ENCODE measurements at regions not wholly inside any gene's neighbourhood (a gene's known extent, or its start where the extent isn't known, plus 50 kb on each side); places are given as distances from the start of the nearest gene placed in this dataset.

GRCh38 chr2:238790126-238790832, 57.6 kb upstream of the TWIST2 start:
- no peak for DNase-seq (ENCODE audit: low read depth)

GRCh38 chr2:238790833-238791230, 57.1 kb upstream of the TWIST2 start:
- no peak for DNase-seq (ENCODE audit: low read depth)

GRCh38 chr2:238791354-238791753, 56.5 kb upstream of the TWIST2 start:
- DNase-seq (ENCODE audit: low read depth), result no peak

DNA sequence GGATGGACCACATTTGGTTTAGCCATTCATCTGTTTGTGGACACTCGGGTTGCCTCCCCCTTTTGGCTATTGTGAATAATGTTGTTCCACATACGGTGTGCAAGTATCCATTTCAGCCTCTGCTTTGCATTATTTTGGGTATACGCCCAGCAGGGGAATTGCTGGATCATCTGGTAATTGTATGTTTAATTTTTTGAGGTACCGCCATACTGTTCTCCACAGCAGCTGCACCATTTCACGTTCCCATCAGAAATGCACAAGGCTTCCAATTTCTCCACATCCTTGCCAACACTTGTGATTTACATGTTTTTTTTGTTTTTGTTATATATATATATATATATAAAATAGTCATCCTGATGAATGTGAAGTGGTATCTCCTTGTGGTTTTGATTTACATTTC, 54.6 kb upstream of the TWIST2 start:
- DNase-seq (ENCODE audit: low read depth), result no peak

DNA sequence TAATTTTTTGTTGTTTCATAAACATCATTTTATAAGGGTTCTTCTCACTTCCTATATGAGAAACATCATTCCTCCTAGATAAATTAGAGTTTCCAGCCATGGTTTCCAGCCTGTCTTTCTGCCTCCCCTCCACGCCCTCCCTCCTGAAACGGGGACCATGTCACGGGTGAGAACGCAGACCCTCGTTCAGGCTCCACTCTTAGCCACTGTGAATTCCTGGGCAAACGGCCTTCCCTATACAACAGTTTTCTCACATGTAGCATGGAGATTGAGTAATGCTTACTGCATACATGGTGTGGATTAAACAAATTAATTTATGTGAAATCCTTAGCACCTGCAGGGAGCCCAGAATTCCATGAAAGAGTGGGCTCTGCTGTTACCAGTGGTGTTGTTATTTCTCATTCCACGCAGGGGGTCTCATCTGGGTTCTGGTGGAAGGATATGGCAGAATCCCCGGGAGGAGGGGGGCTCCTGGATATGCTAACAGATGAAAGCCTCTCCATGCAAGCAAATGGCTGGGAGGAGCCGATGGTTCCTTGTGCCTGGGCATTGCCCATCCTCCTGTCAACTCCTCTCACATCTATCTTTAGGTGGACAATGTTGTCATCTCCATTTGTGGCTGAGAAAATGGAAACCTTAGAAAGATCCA, 54.0 kb upstream of the TWIST2 start:
- no peak for DNase-seq (ENCODE audit: low read depth)

- DNase-seq (ENCODE audit: low read depth), result no peak
These were observed 51.5 kb upstream of the TWIST2 start for GRCh38 chr2:238796223-238796885.

DNA sequence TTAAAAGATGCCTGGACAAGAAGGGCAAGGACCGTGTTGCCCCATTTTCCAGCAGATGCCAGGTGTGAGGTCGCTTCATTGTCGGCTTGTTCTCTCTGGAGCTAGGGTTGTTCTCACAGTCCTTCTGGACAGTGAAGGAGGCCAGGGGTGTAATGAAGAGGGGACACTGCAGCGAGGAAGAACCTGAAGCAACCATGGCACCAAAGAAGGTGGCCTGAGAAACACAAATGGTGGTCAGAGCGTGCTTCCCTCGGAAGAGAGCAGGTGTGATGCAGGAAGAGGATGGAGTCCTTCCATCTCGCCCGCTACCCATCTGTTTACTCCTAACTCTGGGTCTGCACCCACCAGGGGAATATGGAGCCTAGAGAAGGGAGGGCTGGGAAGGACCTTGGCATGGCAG, 50.3 kb upstream of the TWIST2 start:
- no peak for DNase-seq (ENCODE audit: low read depth)

Measured in activated T-helper 9 cell treated with anti-CD3 and anti-CD28 coated beads, Interleukin-2, amount 50 U/mL, for 16 hours (primary cell).